MM.1S (cell line): ENCODE measurements at regions not wholly inside any gene's neighbourhood (a gene's known extent, or its start where the extent isn't known, plus 50 kb on each side); places are given as distances from the start of the nearest gene placed in this dataset.
A peak's percentile ranks its signal among the peaks of the same experiment; 100 is the strongest.

ENCODE experiments used
- DNase-seq: peaks from one replicate; pipeline ENCODE4 v3.0.0-alpha.2; 2015
- H2AFZ ChIP-seq: fragments of 300-600 bp; sonication (generic); 2 replicates; pipeline ENCODE4 v1.6.0; 2016; ENCODE audit warnings: antibody characterized with exemption, low read length
- H3F3A ChIP-seq: fragments of 300-600 bp; sonication (generic); 2 replicates; pipeline ENCODE4 v1.6.1; 2016; ENCODE audit warnings: mild to moderate bottlenecking, antibody characterized with exemption, low read length, moderate library complexity, mixed read lengths; ENCODE audit not compliant: insufficient read depth
- H3K27ac ChIP-seq: fragments of 300-600 bp; sonication (generic); 2 replicates; pipeline ENCODE4 v1.5.1; 2016; ENCODE audit warnings: mild to moderate bottlenecking, low read length
- H3K27me3 ChIP-seq: fragments of 300-600 bp; sonication (generic); replicated peaks from 2 replicates; pipeline ENCODE4 v1.6.0; 2016; ENCODE audit warnings: low read length; ENCODE audit not compliant: insufficient read depth
- H3K36me3 ChIP-seq: fragments of 300-600 bp; sonication (generic); replicated peaks from 2 replicates; pipeline ENCODE4 v1.6.1; 2016; ENCODE audit warnings: mild to moderate bottlenecking, low read length, mixed read lengths; ENCODE audit not compliant: insufficient read depth
- H3K4me1 ChIP-seq: fragments of 300-600 bp; sonication (generic); 2 replicates; pipeline ENCODE4 v1.6.1; 2016; ENCODE audit warnings: low read length, mixed read lengths
- H3K4me2 ChIP-seq: fragments of 300-600 bp; sonication (generic); 2 replicates; pipeline ENCODE4 v1.6.0; 2016; ENCODE audit warnings: low read depth, low read length
- H3K4me3 ChIP-seq: fragments of 300-600 bp; sonication (generic); 2 replicates; pipeline ENCODE4 v1.5.1; 2016; ENCODE audit warnings: low read length, mixed read lengths
- H3K79me2 ChIP-seq: fragments of 300-600 bp; sonication (generic); 2 replicates; pipeline ENCODE4 v1.6.1; 2016; ENCODE audit warnings: mixed run types, low read length, mixed read lengths
- H3K9ac ChIP-seq: fragments of 300-600 bp; sonication (generic); 2 replicates; pipeline ENCODE4 v1.6.1; 2016; ENCODE audit warnings: low read length, mixed read lengths
- H3K9me2 ChIP-seq: fragments of 300-600 bp; sonication (generic); replicated peaks from 2 replicates; pipeline ENCODE4 v1.6.1; 2016; ENCODE audit warnings: mild to moderate bottlenecking, low read length, mixed read lengths; ENCODE audit not compliant: insufficient read depth
- H3K9me3 ChIP-seq: fragments of 300-600 bp; sonication (generic); replicated peaks from 2 replicates; pipeline ENCODE4 v1.6.1; 2016; ENCODE audit warnings: mild to moderate bottlenecking, low read length, mixed read lengths; ENCODE audit not compliant: insufficient read depth
- H4K20me1 ChIP-seq: fragments of 300-600 bp; sonication (generic); 2 replicates; pipeline ENCODE4 v1.6.1; 2016; ENCODE audit warnings: mild to moderate bottlenecking, low read length, moderate library complexity, mixed read lengths; ENCODE audit not compliant: insufficient read depth
- CTCF ChIP-seq: fragments of 300-600 bp; sonication (generic); IDR thresholded peaks from 2 replicates; pipeline ENCODE4 v1.5.1; 2016; ENCODE audit warnings: antibody characterized with exemption, low read length, mixed read lengths
- EZH2 ChIP-seq: fragments of 300-600 bp; sonication (generic); optimal IDR thresholded peaks from 2 replicates; pipeline ENCODE3; 2017; ENCODE audit warnings: low read depth, mild to moderate bottlenecking, antibody characterized with exemption, low read length, mixed read lengths
- EZH2phosphoT487 ChIP-seq: fragments of 300-600 bp; sonication (generic); IDR thresholded peaks from 2 replicates; pipeline ENCODE4 v1.6.1; 2018; ENCODE audit warnings: antibody characterized with exemption, low read length

GRCh38 chr12:47362126-47362705, 282.5 kb upstream of the AMIGO2 start:
- Histone ChIP-seq H3K9me2 (no peaks in the 10 kb centered on the region), H2AFZ (no peak overlapping the region), H3K27ac (no peak overlapping the region; the same call in 1 of the 2 replicates), H4K20me1 (no peaks in the 10 kb centered on the region), H3K9ac (no peak overlapping the region), H3K36me3 (no peaks in the 10 kb centered on the region), H3K4me1 (peaks cover 23% of the 10 kb centered on the region), H3K27me3 (no peaks in the 10 kb centered on the region), H3K79me2 (no peaks in the 10 kb centered on the region), H3K4me2 (no peak overlapping the region), H3F3A (peaks cover 13% of the 10 kb centered on the region; the same call in 1 of the 2 replicates), H3K4me3 (no peak overlapping the region), H3K9me3 (no peaks in the 10 kb centered on the region)
- DNase-seq: no peak
- TF ChIP-seq EZH2phosphoT487 (no peak), CTCF (no peak), EZH2 (no peak)

DNA sequence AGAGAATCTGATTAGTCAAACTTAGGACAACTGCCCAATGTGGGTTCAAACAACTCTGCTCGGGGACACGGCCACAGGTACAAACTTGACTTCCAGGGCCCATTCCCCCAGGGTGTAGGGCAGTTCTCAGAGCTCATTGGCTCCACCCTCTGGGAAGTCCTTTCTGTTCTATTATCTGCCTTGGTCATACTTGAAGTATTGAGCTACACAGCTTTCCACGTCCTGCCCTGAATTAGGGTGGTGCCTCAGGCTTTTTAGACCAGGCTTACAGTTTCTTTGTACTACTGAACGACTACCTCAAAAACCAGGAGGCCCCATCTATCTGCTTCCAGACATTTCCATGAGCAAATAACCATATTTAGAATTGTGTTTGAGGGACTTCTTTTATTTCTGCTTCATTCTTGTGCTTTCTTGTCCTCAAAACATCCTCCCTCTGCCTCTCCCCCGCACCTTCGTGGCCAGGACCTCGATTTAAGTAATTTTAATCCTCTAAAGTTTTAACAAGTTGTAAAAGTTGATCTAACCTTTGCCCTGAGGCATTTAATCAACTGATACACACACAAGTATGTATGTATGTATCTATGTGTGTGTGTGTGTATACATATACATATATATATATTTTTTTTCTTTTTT, 281.7 kb upstream of the AMIGO2 start:
- H3K27ac ChIP-seq: peak overlapping the region; percentile 69
- peaks cover 13% of the 10 kb centered on the region; the same call in 1 of the 2 replicates for H3F3A ChIP-seq
- peaks cover 23% of the 10 kb centered on the region for H3K4me1 ChIP-seq
- no peaks in the 10 kb centered on the region for H3K36me3 ChIP-seq
- H3K79me2 ChIP-seq: no peaks in the 10 kb centered on the region
- H2AFZ ChIP-seq: peak overlapping the region; percentile 49
- H3K4me3 ChIP-seq: peak overlapping the region; percentile 50
- H3K9me3 ChIP-seq: no peaks in the 10 kb centered on the region
- H3K9ac ChIP-seq: peak overlapping the region; percentile 47
- H3K27me3 ChIP-seq: no peaks in the 10 kb centered on the region
- TF ChIP-seq EZH2 (no peak), CTCF (peak; percentile 21; the same call in 1 of the 2 replicates), EZH2phosphoT487 (no peak)
- peak; percentile 79 for DNase-seq
- H3K9me2 ChIP-seq: no peaks in the 10 kb centered on the region
- no peaks in the 10 kb centered on the region for H4K20me1 ChIP-seq
- H3K4me2 ChIP-seq: peak overlapping the region; percentile 96

DNA sequence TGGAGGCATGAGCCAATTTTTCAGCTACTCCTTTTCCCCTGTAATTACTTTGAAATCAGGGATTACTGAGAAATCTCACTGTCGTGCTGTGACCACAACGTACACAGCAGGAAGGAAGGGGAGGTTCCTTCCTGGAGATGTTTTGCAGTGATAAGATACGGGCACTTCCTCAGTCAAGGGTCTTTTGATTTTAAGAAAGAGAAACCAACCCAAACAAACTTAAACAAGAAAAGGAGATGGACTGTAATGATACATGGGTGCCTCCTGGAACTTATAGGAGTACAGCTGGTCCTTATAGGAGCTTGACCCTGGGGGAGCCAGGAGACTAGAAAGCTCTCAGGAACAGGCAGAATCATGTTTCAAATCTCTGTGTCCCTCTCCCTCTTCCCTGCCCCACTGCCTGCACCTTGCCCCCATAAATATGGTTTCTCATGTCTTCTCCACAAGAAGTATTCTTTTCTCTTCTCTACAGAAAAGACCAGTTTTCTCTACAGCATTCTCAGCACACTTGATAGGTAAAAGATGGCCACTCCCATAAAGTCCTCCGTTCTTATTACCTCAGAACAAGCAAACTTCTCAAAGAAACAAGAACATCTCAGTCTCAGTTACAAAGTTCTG, 281.1 kb upstream of the AMIGO2 start:
- Histone ChIP-seq H3K27me3 (no peaks in the 10 kb centered on the region), H3K9me3 (no peaks in the 10 kb centered on the region), H3K9me2 (no peaks in the 10 kb centered on the region), H3K4me3 (peak overlapping the region; percentile 50), H3K9ac (peak overlapping the region; percentile 47), H3F3A (peaks cover 13% of the 10 kb centered on the region; the same call in 1 of the 2 replicates), H4K20me1 (no peaks in the 10 kb centered on the region), H3K4me1 (peaks cover 23% of the 10 kb centered on the region), H3K4me2 (peak overlapping the region; percentile 96), H2AFZ (peak overlapping the region; percentile 49), H3K27ac (peak overlapping the region; percentile 69), H3K36me3 (no peaks in the 10 kb centered on the region), H3K79me2 (no peaks in the 10 kb centered on the region)
- DNase-seq: peak; percentile 48
- TF ChIP-seq EZH2phosphoT487: no peak
- no peak for TF ChIP-seq CTCF
- TF ChIP-seq EZH2: no peak
